ENCODE measurements at regions not wholly inside any gene's neighbourhood (a gene's known extent, or its start where the extent isn't known, plus 50 kb on each side); places are given as distances from the start of the nearest gene placed in this dataset.

- TF ChIP-seq POLR2A (IDR thresholded peaks at IDR 0.05) = no peak
- TF ChIP-seq, protein P1, sequence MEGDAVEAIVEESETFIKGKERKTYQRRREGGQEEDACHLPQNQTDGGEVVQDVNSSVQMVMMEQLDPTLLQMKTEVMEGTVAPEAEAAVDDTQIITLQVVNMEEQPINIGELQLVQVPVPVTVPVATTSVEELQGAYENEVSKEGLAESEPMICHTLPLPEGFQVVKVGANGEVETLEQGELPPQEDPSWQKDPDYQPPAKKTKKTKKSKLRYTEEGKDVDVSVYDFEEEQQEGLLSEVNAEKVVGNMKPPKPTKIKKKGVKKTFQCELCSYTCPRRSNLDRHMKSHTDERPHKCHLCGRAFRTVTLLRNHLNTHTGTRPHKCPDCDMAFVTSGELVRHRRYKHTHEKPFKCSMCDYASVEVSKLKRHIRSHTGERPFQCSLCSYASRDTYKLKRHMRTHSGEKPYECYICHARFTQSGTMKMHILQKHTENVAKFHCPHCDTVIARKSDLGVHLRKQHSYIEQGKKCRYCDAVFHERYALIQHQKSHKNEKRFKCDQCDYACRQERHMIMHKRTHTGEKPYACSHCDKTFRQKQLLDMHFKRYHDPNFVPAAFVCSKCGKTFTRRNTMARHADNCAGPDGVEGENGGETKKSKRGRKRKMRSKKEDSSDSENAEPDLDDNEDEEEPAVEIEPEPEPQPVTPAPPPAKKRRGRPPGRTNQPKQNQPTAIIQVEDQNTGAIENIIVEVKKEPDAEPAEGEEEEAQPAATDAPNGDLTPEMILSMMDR (IDR thresholded peaks at IDR 0.05) = no peak
- TF ChIP-seq POLR2AphosphoS5 (IDR thresholded peaks at IDR 0.05) = no peak
- no peak for TF ChIP-seq EP300 (IDR thresholded peaks at IDR 0.05)
Observed at GRCh38 chr16:6645768-6646568, 686.7 kb upstream of the RBFOX1 start.
